PC-9 (cell line): ENCODE measurements at regions not wholly inside any gene's neighbourhood (a gene's known extent, or its start where the extent isn't known, plus 50 kb on each side); places are given as distances from the start of the nearest gene placed in this dataset.

Experiments used
- BruUV-seq: library from RNA; stranded (reverse); fragments of 400-500 nt; replicated peaks from 2 replicates; lab custom pipeline; 2021; lab: Mats Ljungman, UMichigan
- CTCF ChIA-PET: fragments of 300-600 bp; sonication (Branson Sonifier 250); formaldehyde crosslinking; loops from one replicate; lab custom pipeline; 2022; ENCODE audit warnings: antibody characterized with exemption; lab: Charles Lee
- POLR2A ChIA-PET: fragments of 300-600 bp; sonication (Branson Sonifier 250); formaldehyde crosslinking; loops from one replicate; lab custom pipeline; 2022; ENCODE audit warnings: antibody characterized with exemption; ENCODE audit not compliant: unreplicated experiment; lab: Charles Lee
- DNase-seq, 2 experiments: peaks; one replicate each; pipeline versions ENCODE4 v3.0.0 to v3.0.0-alpha.2; 2015 to 2022; ENCODE audit warnings: mixed read lengths in 1 of 2
- H2AFZ ChIP-seq: fragments of 200-600 bp; sonication (generic); 2 replicates; pipeline ENCODE4 v1.8.1; 2017; ENCODE audit warnings: antibody characterized with exemption
- H3F3A ChIP-seq: fragments of 200-600 bp; sonication (generic); 2 replicates; pipeline ENCODE4 v1.8.1; 2017; ENCODE audit warnings: antibody characterized with exemption, mild to moderate bottlenecking, low read depth; ENCODE audit not compliant: insufficient read depth
- H3K27ac ChIP-seq: fragments of 200-600 bp; sonication (generic); 2 replicates; pipeline ENCODE4 v1.6.1; 2016; ENCODE audit warnings: mixed run types
- H3K27me3 ChIP-seq: fragments of 200-600 bp; sonication (generic); 2 replicates; pipeline ENCODE4 v1.6.1; 2016; ENCODE audit warnings: low read depth, mixed run types; ENCODE audit not compliant: insufficient read depth
- H3K36me3 ChIP-seq: fragments of 200-600 bp; sonication (generic); 2 replicates; pipeline ENCODE4 v1.6.1; 2016; ENCODE audit warnings: low read depth, mixed run types
- H3K4me1 ChIP-seq: fragments of 200-600 bp; sonication (generic); replicated peaks from 2 replicates; pipeline ENCODE4 v1.6.1; 2016; ENCODE audit warnings: mixed run types; ENCODE audit not compliant: insufficient read depth
- H3K4me2 ChIP-seq: fragments of 200-600 bp; sonication (generic); 2 replicates; pipeline ENCODE4 v1.6.1; 2017; ENCODE audit warnings: mixed run types
- H3K4me3 ChIP-seq: fragments of 200-600 bp; sonication (generic); 2 replicates; pipeline ENCODE4 v1.6.1; 2016; ENCODE audit warnings: mixed run types
- H3K79me2 ChIP-seq: fragments of 200-600 bp; sonication (generic); 2 replicates; pipeline ENCODE4 v1.6.1; 2017; ENCODE audit warnings: low read depth, mixed run types
- H3K9me2 ChIP-seq: fragments of 200-600 bp; sonication (generic); 2 replicates; pipeline ENCODE4 v1.8.1; 2017; ENCODE audit warnings: mild to moderate bottlenecking; ENCODE audit not compliant: insufficient read depth
- H3K9me3 ChIP-seq: fragments of 200-600 bp; sonication (generic); 2 replicates; pipeline ENCODE4 v1.8.1; 2016; ENCODE audit warnings: low read depth; ENCODE audit not compliant: insufficient read depth
- H4K20me1 ChIP-seq: fragments of 200-600 bp; sonication (generic); 2 replicates; pipeline ENCODE4 v1.8.1; 2017; ENCODE audit not compliant: insufficient read depth
- EZH2 ChIP-seq: fragments of 200-600 bp; sonication (generic); IDR thresholded peaks from 2 replicates; pipeline ENCODE4 v1.8.0; 2017; ENCODE audit warnings: antibody characterized with exemption, low read depth
- intact Hi-C: fragments of 100-400 bp; cut with micrococcal nuclease; formaldehyde crosslinking; loops from one replicate; pipeline ENCODE4 v1.10.0; 2022; ENCODE audit not compliant: unreplicated experiment
- TF ChIP-seq, protein P1 (sequence below): fragments of 200-600 bp; sonication (generic); conservative IDR thresholded peaks from 2 replicates; pipeline ENCODE4 v1.6.1; 2017; ENCODE audit warnings: mixed run types, antibody characterized with exemption, mild to moderate bottlenecking, moderate library complexity

- ChIA-PET POLR2A (no interaction called here), CTCF (no interaction called here)
- no peaks in the 10 kb centered on the region for H3K79me2 ChIP-seq
Measured at GRCh38 chr1:87812871-87813577, 484.3 kb downstream of the LMO4 start.

DNA sequence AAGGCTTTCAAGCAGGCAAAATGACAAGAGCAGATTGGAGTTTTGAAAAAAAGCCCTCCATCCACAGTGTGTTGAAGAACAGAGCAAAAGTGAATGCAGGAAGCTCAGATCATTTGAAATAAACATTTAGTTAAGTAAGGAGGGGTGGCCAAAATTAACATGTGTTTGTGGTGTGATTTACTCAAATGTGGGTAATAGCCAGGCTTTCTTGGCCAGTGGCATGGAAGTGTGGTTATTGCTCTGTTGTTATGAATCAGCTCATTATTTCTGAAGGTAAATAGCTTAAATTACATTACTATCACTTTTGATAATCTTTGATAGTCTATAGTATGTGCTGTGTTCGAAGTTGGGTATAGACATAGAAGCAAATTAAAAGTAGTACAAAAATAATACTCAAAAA lies 485.9 kb downstream of the LMO4 start:
- intact Hi-C loops, result no loop called here
- Histone ChIP-seq H3K9me3 (no peaks in the 10 kb centered on the region), H3F3A (no peaks in the 10 kb centered on the region), H2AFZ (no peak overlapping the region), H3K27me3 (no peaks in the 10 kb centered on the region), H3K27ac (no peak overlapping the region), H3K9me2 (0 out of 2 replicates have a peak, but pooled peaks cover 3% of the 10 kb centered on the region), H3K4me2 (no peak overlapping the region), H3K79me2 (no peaks in the 10 kb centered on the region), H3K4me3 (no peak overlapping the region), H4K20me1 (no peaks in the 10 kb centered on the region), H3K36me3 (no peaks in the 10 kb centered on the region), H3K4me1 (no peaks in the 10 kb centered on the region)
- DNase-seq, result no peak
- TF ChIP-seq EZH2, result no peak
- TF ChIP-seq, protein P1, sequence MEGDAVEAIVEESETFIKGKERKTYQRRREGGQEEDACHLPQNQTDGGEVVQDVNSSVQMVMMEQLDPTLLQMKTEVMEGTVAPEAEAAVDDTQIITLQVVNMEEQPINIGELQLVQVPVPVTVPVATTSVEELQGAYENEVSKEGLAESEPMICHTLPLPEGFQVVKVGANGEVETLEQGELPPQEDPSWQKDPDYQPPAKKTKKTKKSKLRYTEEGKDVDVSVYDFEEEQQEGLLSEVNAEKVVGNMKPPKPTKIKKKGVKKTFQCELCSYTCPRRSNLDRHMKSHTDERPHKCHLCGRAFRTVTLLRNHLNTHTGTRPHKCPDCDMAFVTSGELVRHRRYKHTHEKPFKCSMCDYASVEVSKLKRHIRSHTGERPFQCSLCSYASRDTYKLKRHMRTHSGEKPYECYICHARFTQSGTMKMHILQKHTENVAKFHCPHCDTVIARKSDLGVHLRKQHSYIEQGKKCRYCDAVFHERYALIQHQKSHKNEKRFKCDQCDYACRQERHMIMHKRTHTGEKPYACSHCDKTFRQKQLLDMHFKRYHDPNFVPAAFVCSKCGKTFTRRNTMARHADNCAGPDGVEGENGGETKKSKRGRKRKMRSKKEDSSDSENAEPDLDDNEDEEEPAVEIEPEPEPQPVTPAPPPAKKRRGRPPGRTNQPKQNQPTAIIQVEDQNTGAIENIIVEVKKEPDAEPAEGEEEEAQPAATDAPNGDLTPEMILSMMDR, result no peak
- CTCF ChIA-PET, result no interaction called here
- POLR2A ChIA-PET, result no interaction called here
- no TSS peak for BruUV-seq

More at GRCh38 chr1:87812871-87813577, 484.3 kb downstream of the LMO4 start:
- Histone ChIP-seq H3K27ac (no peak overlapping the region), H3K4me3 (no peak overlapping the region), H2AFZ (no peak overlapping the region), H3K27me3 (no peaks in the 10 kb centered on the region), H3K9me2 (0 out of 2 replicates have a peak, but pooled peaks cover 3% of the 10 kb centered on the region), H3K4me1 (no peaks in the 10 kb centered on the region), H3K9me3 (no peaks in the 10 kb centered on the region), H3K36me3 (no peaks in the 10 kb centered on the region), H3K4me2 (no peak overlapping the region), H4K20me1 (no peaks in the 10 kb centered on the region), H3F3A (no peaks in the 10 kb centered on the region)
- TF ChIP-seq, protein P1, result no peak
- no peak for TF ChIP-seq EZH2
- intact Hi-C loops, result no loop called here
- no TSS peak for BruUV-seq
- no peak for DNase-seq

DNA sequence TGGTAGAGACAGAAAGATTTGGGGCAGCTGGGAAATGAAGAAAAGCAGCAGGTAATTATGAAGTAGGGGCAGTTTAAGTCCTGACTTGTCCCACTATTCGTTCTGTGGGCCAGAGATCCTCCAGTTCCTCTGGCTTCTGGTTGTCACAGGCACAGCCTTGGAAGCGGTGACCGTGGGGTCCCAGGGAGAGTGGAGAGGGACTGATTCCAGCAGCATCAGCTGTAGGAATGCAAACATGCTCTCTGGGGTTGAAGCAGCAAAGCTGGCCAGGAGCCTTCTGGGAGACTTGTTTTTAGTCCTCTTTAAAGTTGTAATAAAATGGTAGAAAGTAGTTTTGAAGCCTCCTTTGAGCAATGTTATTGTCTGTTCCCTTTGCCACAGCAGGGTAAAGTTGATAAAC lies 488.0 kb downstream of the LMO4 start:
- Histone ChIP-seq H3K79me2 (no peaks in the 10 kb centered on the region), H3K27me3 (no peaks in the 10 kb centered on the region), H3F3A (no peaks in the 10 kb centered on the region), H4K20me1 (no peaks in the 10 kb centered on the region), H3K4me2 (no peak overlapping the region), H3K4me3 (no peak overlapping the region), H3K36me3 (no peaks in the 10 kb centered on the region), H3K9me3 (no peaks in the 10 kb centered on the region), H2AFZ (no peak overlapping the region; the same call in 1 of the 2 replicates), H3K4me1 (no peaks in the 10 kb centered on the region), H3K27ac (no peak overlapping the region), H3K9me2 (0 out of 2 replicates have a peak, but pooled peaks cover 3% of the 10 kb centered on the region)
- intact Hi-C loops, result no loop called here
- TF ChIP-seq, protein P1, result no peak
- CTCF ChIA-PET, result no interaction called here
- DNase-seq, result no peak
- POLR2A ChIA-PET, result no interaction called here
- no TSS peak for BruUV-seq
